BJ (cell line): ENCODE measurements at regions not wholly inside any gene's neighbourhood (a gene's known extent, or its start where the extent isn't known, plus 50 kb on each side); places are given as distances from the start of the nearest gene placed in this dataset.

ENCODE experiments used
- CTCF ChIA-PET: fragments of 350-600 bp; formaldehyde crosslinking; extraction: SDS; loops from one replicate; lab custom pipeline; 2021; ENCODE audit warnings: antibody characterized with exemption, inconsistent platforms; lab: Yijun Ruan, JAX
- POLR2A ChIA-PET: fragments of 300-600 bp; sonication (Branson Sonifier 250); formaldehyde crosslinking; extraction: SDS; loops from one replicate; lab custom pipeline; 2021; ENCODE audit warnings: antibody characterized with exemption; lab: Charles Lee
- DNase-seq: peaks from one replicate; pipeline ENCODE4 v3.0.0-alpha.2; 2011; ENCODE audit warnings: low read depth
- H3K27me3 ChIP-seq: 2 replicates; pipeline ENCODE4 v1.6.0; 2011; ENCODE audit warnings: low read length; ENCODE audit not compliant: control insufficient read depth, insufficient read depth
- H3K36me3 ChIP-seq: 2 replicates; pipeline ENCODE4 v1.5.1; 2011; ENCODE audit warnings: low read length; ENCODE audit not compliant: control insufficient read depth, insufficient read depth
- H3K4me3 ChIP-seq: 2 replicates; pipeline ENCODE4 v1.5.1; 2011; ENCODE audit warnings: low read depth, mild to moderate bottlenecking, control low read depth, low read length
- CTCF ChIP-seq: IDR thresholded peaks from 2 replicates; pipeline ENCODE4 v1.5.1; 2011; ENCODE audit warnings: low read depth, mild to moderate bottlenecking, control low read depth, inconsistent platforms, low read length, moderate library complexity; ENCODE audit not compliant: insufficient read depth

- ChIA-PET POLR2A (no interaction called here), CTCF (no interaction called here)
- Histone ChIP-seq H3K36me3 (no peaks in the 10 kb centered on the region), H3K4me3 (no peak overlapping the region), H3K27me3 (no peaks in the 10 kb centered on the region)
- no peak for TF ChIP-seq CTCF
- DNase-seq = no peak
Measured at GRCh38 chr10:61337741-61338140, 115.4 kb downstream of the TMEM26 start.

GRCh38 chr10:61336831-61337230 lies 116.3 kb downstream of the TMEM26 start:
- no peaks in the 10 kb centered on the region for H3K27me3 ChIP-seq
- CTCF ChIA-PET = no interaction called here
- no peak for TF ChIP-seq CTCF
- H3K36me3 ChIP-seq = no peaks in the 10 kb centered on the region
- DNase-seq = no peak
- POLR2A ChIA-PET = no interaction called here
- no peak overlapping the region for H3K4me3 ChIP-seq

GRCh38 chr10:61335359-61335758 lies 117.8 kb downstream of the TMEM26 start:
- ChIA-PET CTCF (no interaction called here), POLR2A (no interaction called here)
- H3K4me3 ChIP-seq = no peak overlapping the region
- no peak for DNase-seq
- H3K27me3 ChIP-seq = no peaks in the 10 kb centered on the region
- H3K36me3 ChIP-seq = no peaks in the 10 kb centered on the region
- TF ChIP-seq CTCF = no peak

GRCh38 chr10:61332581-61332980 lies 120.6 kb downstream of the TMEM26 start:
- ChIA-PET POLR2A (no interaction called here), CTCF (interaction anchor here (1.3 kb wide), 1 partner anchor 10 kb away, joined by 3 read pairs; no protein-coding TSS in a partner anchor)
- no peak for TF ChIP-seq CTCF

GRCh38 chr10:61330669-61331068 lies 122.5 kb downstream of the TMEM26 start:
- H3K4me3 ChIP-seq = no peak overlapping the region
- ChIA-PET CTCF (no interaction called here), POLR2A (no interaction called here)
- H3K36me3 ChIP-seq = no peaks in the 10 kb centered on the region
- TF ChIP-seq CTCF = no peak
- H3K27me3 ChIP-seq = no peaks in the 10 kb centered on the region
- no peak for DNase-seq

More at GRCh38 chr10:61332581-61332980, 120.6 kb downstream of the TMEM26 start:
- no peak for DNase-seq
- no peaks in the 10 kb centered on the region for H3K27me3 ChIP-seq
- H3K4me3 ChIP-seq = no peak overlapping the region
- H3K36me3 ChIP-seq = no peaks in the 10 kb centered on the region
